ENCODE measurements at regions not wholly inside any gene's neighbourhood (a gene's known extent, or its start where the extent isn't known, plus 50 kb on each side); places are given as distances from the start of the nearest gene placed in this dataset.

GRCh38 chr15:96107916-96108315 lies 222.6 kb upstream of the NR2F2 start:
- CTCF ChIA-PET: no interaction called here
- TF ChIP-seq, protein P1, sequence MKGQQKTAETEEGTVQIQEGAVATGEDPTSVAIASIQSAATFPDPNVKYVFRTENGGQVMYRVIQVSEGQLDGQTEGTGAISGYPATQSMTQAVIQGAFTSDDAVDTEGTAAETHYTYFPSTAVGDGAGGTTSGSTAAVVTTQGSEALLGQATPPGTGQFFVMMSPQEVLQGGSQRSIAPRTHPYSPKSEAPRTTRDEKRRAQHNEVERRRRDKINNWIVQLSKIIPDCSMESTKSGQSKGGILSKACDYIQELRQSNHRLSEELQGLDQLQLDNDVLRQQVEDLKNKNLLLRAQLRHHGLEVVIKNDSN (CRISPR knock-in tag; IDR thresholded peaks at IDR 0.05): no peak
- TF ChIP-seq KAT7 (CRISPR knock-in tag; IDR thresholded peaks at IDR 0.05; ENCODE audit: borderline replicate concordance): no peak
- TF ChIP-seq NFE2L1 (CRISPR knock-in tag; IDR thresholded peaks at IDR 0.05): no peak
- TF ChIP-seq SMAD3 (CRISPR knock-in tag; IDR thresholded peaks at IDR 0.05; ENCODE audit: borderline replicate concordance): no peak
- no peak for TF ChIP-seq ZNF121 (CRISPR knock-in tag; IDR thresholded peaks at IDR 0.05)
- TF ChIP-seq FOXP1 (CRISPR knock-in tag; IDR thresholded peaks at IDR 0.05; ENCODE audit: borderline replicate concordance): no peak
- TF ChIP-seq TP53 (CRISPR knock-in tag; IDR thresholded peaks at IDR 0.05): no peak
- no peak for TF ChIP-seq ZMAT4 (CRISPR knock-in tag; IDR thresholded peaks at IDR 0.05)
- TF ChIP-seq, protein P2, sequence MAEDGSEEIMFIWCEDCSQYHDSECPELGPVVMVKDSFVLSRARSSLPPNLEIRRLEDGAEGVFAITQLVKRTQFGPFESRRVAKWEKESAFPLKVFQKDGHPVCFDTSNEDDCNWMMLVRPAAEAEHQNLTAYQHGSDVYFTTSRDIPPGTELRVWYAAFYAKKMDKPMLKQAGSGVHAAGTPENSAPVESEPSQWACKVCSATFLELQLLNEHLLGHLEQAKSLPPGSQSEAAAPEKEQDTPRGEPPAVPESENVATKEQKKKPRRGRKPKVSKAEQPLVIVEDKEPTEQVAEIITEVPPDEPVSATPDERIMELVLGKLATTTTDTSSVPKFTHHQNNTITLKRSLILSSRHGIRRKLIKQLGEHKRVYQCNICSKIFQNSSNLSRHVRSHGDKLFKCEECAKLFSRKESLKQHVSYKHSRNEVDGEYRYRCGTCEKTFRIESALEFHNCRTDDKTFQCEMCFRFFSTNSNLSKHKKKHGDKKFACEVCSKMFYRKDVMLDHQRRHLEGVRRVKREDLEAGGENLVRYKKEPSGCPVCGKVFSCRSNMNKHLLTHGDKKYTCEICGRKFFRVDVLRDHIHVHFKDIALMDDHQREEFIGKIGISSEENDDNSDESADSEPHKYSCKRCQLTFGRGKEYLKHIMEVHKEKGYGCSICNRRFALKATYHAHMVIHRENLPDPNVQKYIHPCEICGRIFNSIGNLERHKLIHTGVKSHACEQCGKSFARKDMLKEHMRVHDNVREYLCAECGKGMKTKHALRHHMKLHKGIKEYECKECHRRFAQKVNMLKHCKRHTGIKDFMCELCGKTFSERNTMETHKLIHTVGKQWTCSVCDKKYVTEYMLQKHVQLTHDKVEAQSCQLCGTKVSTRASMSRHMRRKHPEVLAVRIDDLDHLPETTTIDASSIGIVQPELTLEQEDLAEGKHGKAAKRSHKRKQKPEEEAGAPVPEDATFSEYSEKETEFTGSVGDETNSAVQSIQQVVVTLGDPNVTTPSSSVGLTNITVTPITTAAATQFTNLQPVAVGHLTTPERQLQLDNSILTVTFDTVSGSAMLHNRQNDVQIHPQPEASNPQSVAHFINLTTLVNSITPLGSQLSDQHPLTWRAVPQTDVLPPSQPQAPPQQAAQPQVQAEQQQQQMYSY (CRISPR knock-in tag; IDR thresholded peaks at IDR 0.05): no peak
- TF ChIP-seq GABPB1 (CRISPR knock-in tag; IDR thresholded peaks at IDR 0.05): no peak
- TF ChIP-seq E2F1 (CRISPR knock-in tag; IDR thresholded peaks at IDR 0.05): no peak

DNA sequence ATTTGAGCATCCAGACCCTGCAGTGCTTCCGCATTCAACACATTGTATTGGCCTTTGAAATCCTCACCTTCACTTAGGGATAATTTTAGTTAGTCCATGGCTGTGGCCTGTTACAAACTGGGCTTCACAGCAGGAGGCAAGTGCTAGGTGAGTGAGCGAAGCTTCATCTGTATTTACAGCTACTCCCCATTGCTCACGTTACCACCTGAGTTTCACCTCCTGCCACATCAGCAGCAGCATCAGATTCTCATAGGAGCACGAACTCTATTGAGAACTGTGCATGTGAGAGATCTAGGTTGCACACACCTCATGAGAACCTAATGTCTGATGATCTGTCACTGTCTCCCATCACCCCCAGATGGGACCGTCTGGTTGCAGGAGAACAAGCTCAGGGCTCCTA lies 222.1 kb upstream of the NR2F2 start:
- POLR2A ChIA-PET: no interaction called here
- H3K4me3 Mint-ChIP-seq: no peak overlapping the region
- TF ChIP-seq EMX1 (CRISPR knock-in tag; IDR thresholded peaks at IDR 0.05) (no peak), ATF1 (CRISPR knock-in tag; IDR thresholded peaks at IDR 0.05) (no peak), ZNF671 (CRISPR knock-in tag; IDR thresholded peaks at IDR 0.05) (no peak), SMAD3 (CRISPR knock-in tag; IDR thresholded peaks at IDR 0.05; ENCODE audit: borderline replicate concordance) (no peak), CTCF (IDR thresholded peaks at IDR 0.05) (no peak)
- TF ChIP-seq, protein P3, sequence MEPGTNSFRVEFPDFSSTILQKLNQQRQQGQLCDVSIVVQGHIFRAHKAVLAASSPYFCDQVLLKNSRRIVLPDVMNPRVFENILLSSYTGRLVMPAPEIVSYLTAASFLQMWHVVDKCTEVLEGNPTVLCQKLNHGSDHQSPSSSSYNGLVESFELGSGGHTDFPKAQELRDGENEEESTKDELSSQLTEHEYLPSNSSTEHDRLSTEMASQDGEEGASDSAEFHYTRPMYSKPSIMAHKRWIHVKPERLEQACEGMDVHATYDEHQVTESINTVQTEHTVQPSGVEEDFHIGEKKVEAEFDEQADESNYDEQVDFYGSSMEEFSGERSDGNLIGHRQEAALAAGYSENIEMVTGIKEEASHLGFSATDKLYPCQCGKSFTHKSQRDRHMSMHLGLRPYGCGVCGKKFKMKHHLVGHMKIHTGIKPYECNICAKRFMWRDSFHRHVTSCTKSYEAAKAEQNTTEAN (CRISPR knock-in tag; IDR thresholded peaks at IDR 0.05): no peak
- TF ChIP-seq, protein P4, sequence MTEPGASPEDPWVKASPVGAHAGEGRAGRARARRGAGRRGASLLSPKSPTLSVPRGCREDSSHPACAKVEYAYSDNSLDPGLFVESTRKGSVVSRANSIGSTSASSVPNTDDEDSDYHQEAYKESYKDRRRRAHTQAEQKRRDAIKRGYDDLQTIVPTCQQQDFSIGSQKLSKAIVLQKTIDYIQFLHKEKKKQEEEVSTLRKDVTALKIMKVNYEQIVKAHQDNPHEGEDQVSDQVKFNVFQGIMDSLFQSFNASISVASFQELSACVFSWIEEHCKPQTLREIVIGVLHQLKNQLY (CRISPR knock-in tag; IDR thresholded peaks at IDR 0.05): no peak
- TF ChIP-seq, protein P5, sequence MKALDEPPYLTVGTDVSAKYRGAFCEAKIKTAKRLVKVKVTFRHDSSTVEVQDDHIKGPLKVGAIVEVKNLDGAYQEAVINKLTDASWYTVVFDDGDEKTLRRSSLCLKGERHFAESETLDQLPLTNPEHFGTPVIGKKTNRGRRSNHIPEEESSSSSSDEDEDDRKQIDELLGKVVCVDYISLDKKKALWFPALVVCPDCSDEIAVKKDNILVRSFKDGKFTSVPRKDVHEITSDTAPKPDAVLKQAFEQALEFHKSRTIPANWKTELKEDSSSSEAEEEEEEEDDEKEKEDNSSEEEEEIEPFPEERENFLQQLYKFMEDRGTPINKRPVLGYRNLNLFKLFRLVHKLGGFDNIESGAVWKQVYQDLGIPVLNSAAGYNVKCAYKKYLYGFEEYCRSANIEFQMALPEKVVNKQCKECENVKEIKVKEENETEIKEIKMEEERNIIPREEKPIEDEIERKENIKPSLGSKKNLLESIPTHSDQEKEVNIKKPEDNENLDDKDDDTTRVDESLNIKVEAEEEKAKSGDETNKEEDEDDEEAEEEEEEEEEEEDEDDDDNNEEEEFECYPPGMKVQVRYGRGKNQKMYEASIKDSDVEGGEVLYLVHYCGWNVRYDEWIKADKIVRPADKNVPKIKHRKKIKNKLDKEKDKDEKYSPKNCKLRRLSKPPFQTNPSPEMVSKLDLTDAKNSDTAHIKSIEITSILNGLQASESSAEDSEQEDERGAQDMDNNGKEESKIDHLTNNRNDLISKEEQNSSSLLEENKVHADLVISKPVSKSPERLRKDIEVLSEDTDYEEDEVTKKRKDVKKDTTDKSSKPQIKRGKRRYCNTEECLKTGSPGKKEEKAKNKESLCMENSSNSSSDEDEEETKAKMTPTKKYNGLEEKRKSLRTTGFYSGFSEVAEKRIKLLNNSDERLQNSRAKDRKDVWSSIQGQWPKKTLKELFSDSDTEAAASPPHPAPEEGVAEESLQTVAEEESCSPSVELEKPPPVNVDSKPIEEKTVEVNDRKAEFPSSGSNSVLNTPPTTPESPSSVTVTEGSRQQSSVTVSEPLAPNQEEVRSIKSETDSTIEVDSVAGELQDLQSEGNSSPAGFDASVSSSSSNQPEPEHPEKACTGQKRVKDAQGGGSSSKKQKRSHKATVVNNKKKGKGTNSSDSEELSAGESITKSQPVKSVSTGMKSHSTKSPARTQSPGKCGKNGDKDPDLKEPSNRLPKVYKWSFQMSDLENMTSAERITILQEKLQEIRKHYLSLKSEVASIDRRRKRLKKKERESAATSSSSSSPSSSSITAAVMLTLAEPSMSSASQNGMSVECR (CRISPR knock-in tag; IDR thresholded peaks at IDR 0.05; ENCODE audit: borderline replicate concordance): no peak

More at GRCh38 chr15:96107916-96108315, 222.6 kb upstream of the NR2F2 start:
- POLR2A ChIA-PET: no interaction called here
- ATAC-seq (no peak), DNase-seq (ENCODE audit: low spot score) (no peak)
- H3K36me3 Mint-ChIP-seq: no peaks in the 10 kb centered on the region
- H3K4me3 Mint-ChIP-seq: no peak overlapping the region
- peaks cover 39% of the 10 kb centered on the region for H3K27me3 Mint-ChIP-seq (ENCODE audit: low read depth)
- H3K9me3 Mint-ChIP-seq: peaks cover 3% of the 10 kb centered on the region; the same call in 1 of the 2 replicates
- H3K27ac Mint-ChIP-seq: no peak overlapping the region
- H3K4me1 Mint-ChIP-seq: no peaks in the 10 kb centered on the region

More for the DNA sequence above, 222.1 kb upstream of the NR2F2 start:
- H3K27ac Mint-ChIP-seq: no peak overlapping the region
- no peaks in the 10 kb centered on the region for H3K36me3 Mint-ChIP-seq
- peaks cover 39% of the 10 kb centered on the region for H3K27me3 Mint-ChIP-seq (ENCODE audit: low read depth)
- ATAC-seq (no peak), DNase-seq (ENCODE audit: low spot score) (no peak)
- peaks cover 3% of the 10 kb centered on the region; the same call in 1 of the 2 replicates for H3K9me3 Mint-ChIP-seq
- H3K4me1 Mint-ChIP-seq: no peaks in the 10 kb centered on the region
- CTCF ChIA-PET: no interaction called here
